LNCaP clone FGC (cell line): ENCODE measurements at regions not wholly inside any gene's neighbourhood (a gene's known extent, or its start where the extent isn't known, plus 50 kb on each side); places are given as distances from the start of the nearest gene placed in this dataset.

Experiments
- DNase-seq: peaks from one replicate; pipeline ENCODE4 v3.0.0-alpha.2; 2011; ENCODE audit warnings: low read depth
- H3K4me3 ChIP-seq: 2 replicates; pipeline ENCODE4 v1.5.1; 2011; ENCODE audit warnings: mild to moderate bottlenecking, low read depth, low read length, control low read depth
- TF ChIP-seq, protein P1 (sequence below): IDR thresholded peaks from 2 replicates; pipeline ENCODE4 v1.5.1; 2012; ENCODE audit warnings: mild to moderate bottlenecking; ENCODE audit not compliant: control insufficient read depth, insufficient read depth; ENCODE audit errors: extremely low read depth

DNA sequence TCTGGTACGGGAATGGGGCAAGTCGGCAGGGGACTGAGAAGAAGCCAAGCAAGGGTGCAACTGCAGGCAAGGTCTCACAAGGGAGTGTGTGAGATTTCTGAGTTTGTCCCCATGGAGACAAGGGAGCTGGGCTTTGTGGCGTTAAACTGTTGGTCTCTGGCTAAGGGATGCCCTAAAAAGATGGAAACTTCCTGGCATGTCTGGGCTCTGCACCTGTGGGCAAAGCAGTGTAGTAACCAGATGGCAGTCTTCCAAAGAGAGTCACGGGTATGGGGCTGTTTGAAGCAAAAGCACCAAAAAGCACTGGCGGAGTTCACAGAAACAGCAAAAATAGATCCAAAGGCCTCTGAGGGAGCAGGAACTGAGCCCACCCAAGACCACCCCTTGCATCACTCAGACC, 104.8 kb upstream of the SLC44A3 start:
- DNase-seq, result no peak
- no peak overlapping the region for H3K4me3 ChIP-seq
- TF ChIP-seq, protein P1, sequence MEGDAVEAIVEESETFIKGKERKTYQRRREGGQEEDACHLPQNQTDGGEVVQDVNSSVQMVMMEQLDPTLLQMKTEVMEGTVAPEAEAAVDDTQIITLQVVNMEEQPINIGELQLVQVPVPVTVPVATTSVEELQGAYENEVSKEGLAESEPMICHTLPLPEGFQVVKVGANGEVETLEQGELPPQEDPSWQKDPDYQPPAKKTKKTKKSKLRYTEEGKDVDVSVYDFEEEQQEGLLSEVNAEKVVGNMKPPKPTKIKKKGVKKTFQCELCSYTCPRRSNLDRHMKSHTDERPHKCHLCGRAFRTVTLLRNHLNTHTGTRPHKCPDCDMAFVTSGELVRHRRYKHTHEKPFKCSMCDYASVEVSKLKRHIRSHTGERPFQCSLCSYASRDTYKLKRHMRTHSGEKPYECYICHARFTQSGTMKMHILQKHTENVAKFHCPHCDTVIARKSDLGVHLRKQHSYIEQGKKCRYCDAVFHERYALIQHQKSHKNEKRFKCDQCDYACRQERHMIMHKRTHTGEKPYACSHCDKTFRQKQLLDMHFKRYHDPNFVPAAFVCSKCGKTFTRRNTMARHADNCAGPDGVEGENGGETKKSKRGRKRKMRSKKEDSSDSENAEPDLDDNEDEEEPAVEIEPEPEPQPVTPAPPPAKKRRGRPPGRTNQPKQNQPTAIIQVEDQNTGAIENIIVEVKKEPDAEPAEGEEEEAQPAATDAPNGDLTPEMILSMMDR, result no peak

DNA sequence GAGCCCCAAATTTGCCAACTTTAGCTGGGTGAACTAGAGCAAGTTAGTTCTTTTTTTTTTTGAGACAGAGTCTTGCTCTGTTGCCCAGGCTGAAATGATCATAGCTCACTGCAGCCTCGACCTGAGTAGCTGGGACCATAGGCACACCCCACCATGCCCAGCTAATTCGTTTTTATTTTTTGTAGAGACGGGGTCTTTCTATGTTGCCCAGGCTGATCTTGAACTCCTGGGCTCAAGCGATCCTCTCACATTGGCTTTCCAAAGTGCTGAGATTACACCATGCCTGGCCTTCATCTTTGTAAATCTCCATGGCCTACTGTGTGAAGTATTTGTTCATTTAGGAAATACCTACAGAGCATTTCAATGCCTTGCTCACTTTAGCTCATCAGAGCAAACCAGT, 105.6 kb upstream of the SLC44A3 start:
- no peak for DNase-seq
- H3K4me3 ChIP-seq, result no peak overlapping the region
- TF ChIP-seq, protein P1, result no peak

DNA sequence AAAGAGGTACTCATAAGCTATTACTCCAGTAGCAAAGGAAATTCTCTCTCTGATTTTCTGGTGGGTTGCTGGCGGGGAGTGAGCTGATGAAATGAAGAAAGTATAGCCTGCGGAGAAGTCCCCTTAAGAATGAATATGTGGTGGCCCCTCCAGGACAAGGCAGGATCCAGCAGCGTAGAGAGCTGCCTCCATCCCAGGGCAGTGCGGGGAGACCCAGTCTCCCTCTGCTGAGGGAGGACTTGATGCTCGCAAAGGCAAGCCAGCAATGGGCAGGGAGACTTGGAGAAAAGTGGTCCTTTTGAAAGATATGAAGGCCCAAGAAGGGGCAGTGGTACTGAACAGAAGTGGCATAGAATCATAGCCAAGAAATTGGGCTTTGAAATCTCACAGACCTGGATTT, 106.0 kb upstream of the SLC44A3 start:
- DNase-seq, result no peak
- no peak overlapping the region for H3K4me3 ChIP-seq
- TF ChIP-seq, protein P1, result no peak

DNA sequence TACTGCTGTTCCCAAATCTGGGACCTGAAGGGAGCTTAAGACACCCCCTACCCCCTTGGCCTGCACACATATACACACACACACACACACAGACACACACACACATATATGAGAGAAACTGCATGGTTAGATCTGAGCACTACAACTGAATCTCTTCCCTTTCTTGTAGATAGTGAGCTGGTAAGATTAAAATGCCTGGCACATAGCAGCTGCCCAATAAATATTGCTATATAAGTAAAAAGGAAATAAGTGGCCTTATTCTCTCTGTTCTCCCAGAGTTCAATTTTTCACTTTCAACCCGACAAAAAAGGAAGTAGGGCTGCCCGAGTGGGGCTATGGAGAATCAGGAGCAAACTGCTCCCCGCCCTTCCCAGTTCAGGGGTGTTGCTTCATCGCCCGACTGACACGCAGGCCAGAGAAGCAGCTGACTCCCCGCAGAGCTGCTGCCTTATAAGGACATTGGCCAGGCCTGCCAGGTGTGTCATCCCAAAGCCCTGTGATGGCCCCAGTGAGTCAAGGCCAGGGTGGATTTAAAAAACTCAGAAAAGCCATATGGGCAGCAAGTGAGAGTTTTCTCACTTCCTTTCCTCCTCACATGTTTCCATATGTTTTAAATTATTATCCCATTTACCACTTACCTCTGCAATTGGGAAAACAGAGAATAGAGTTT, 106.5 kb upstream of the SLC44A3 start:
- DNase-seq, result no peak
- no peak overlapping the region for H3K4me3 ChIP-seq
- TF ChIP-seq, protein P1, result no peak

GRCh38 chr1:94709891-94710581, 110.1 kb upstream of the SLC44A3 start:
- H3K4me3 ChIP-seq, result no peak overlapping the region
- TF ChIP-seq, protein P1, result no peak
- no peak for DNase-seq

DNA sequence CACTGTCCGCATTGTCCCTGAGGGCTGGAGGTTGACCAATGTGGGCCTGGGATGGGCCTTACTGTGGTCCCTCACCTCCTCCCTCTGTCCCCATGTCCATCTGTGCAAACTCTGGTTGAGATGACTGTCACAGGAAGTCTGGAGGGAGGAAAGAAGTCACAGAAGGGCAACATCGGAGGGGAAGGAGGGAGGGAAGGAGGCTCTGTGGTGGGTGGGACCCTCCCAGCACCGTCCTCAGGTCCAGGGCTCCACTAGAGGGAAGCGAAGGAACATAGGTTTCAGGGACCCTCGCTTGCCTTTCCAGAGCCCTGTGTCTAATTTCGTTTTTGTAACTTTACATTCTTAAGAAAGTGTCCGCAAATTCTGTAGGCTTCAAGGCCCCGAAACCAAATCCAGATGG, 111.3 kb upstream of the SLC44A3 start:
- TF ChIP-seq, protein P1, result no peak
- H3K4me3 ChIP-seq, result no peak overlapping the region
- no peak for DNase-seq
